ENCODE measurements at regions not wholly inside any gene's neighbourhood (a gene's known extent, or its start where the extent isn't known, plus 50 kb on each side); places are given as distances from the start of the nearest gene placed in this dataset.
A peak's percentile ranks its signal among the peaks of the same experiment; 100 is the strongest.
"Not testable (repeated sequence)": the region's sequence is repeated elsewhere in the genome, so short reads cannot be mapped to it uniquely, and the experiment has no call there.

GRCh38 chr3:75502171-75502570 is 162.0 kb upstream of the FRG2C start:
- not testable (repeated sequence) for H3K23ac ChIP-seq (ENCODE audit: low read depth, low read length, poor library complexity); H3K4me3 ChIP-seq (ENCODE audit: low read length in 2 of 2); H2BK15ac ChIP-seq (ENCODE audit: low read length); H3K27me3 ChIP-seq (ENCODE audit: control insufficient read depth in 3 of 3, insufficient read depth in 3 of 3, low read depth in 1 of 3, low read length in 3 of 3); H2AK5ac ChIP-seq (ENCODE audit: low read depth, low read length); H3K18ac ChIP-seq (ENCODE audit: low read length); H3K14ac ChIP-seq (ENCODE audit: low read length); H3K27ac ChIP-seq (replicated peaks; ENCODE audit: low read length); H2AFZ ChIP-seq (ENCODE audit: low read length); H3K79me1 ChIP-seq (ENCODE audit: low read depth, low read length); H2BK120ac ChIP-seq (ENCODE audit: low read depth, low read length); H3K9ac ChIP-seq (ENCODE audit: low read depth, low read length, poor library complexity); H2BK5ac ChIP-seq (ENCODE audit: low read length); H4K91ac ChIP-seq (ENCODE audit: low read depth, low read length, poor library complexity); DNase-seq (ENCODE audit: low spot score); H3K4me1 ChIP-seq (ENCODE audit: control insufficient read depth in 2 of 2, insufficient read depth in 1 of 2, low read depth in 1 of 2, low read length in 2 of 2); H3K9me3 ChIP-seq (replicated peaks in 1 of 2; ENCODE audit: control insufficient read depth in 2 of 2, insufficient read depth in 1 of 2, low read depth in 1 of 2, low read length in 2 of 2); H3K4me2 ChIP-seq (ENCODE audit: insufficient read depth, low read length, poor library complexity, severe bottlenecking); H4K8ac ChIP-seq (ENCODE audit: low read depth, low read length); H3K4ac ChIP-seq (ENCODE audit: low read length); H2BK12ac ChIP-seq (ENCODE audit: low read length); H3K36me3 ChIP-seq (replicated peaks in 1 of 2; ENCODE audit: control insufficient read depth in 2 of 2, insufficient read depth in 2 of 2, low read length in 2 of 2)
- WGBS, 2 donors (ENCODE audit: extremely low coverage in 2 of 2, insufficient read length in 2 of 2, insufficient replicate concordance in 1 of 2) = no CpG with 5 or more reads among the region's 9 CpGs

GRCh38 chr3:75502769-75503756 is 161.1 kb upstream of the FRG2C start:
- not testable (repeated sequence) for H3K9me3 ChIP-seq (replicated peaks in 1 of 2; ENCODE audit: control insufficient read depth in 2 of 2, insufficient read depth in 1 of 2, low read depth in 1 of 2, low read length in 2 of 2); H3K79me1 ChIP-seq (ENCODE audit: low read depth, low read length); H3K23ac ChIP-seq (ENCODE audit: low read depth, low read length, poor library complexity); H3K4me1 ChIP-seq (ENCODE audit: control insufficient read depth in 2 of 2, insufficient read depth in 1 of 2, low read depth in 1 of 2, low read length in 2 of 2); H4K91ac ChIP-seq (ENCODE audit: low read depth, low read length, poor library complexity); H2BK12ac ChIP-seq (ENCODE audit: low read length); H3K4me3 ChIP-seq (ENCODE audit: low read length in 2 of 2); H3K27ac ChIP-seq (replicated peaks; ENCODE audit: low read length); H2BK5ac ChIP-seq (ENCODE audit: low read length); H3K4ac ChIP-seq (ENCODE audit: low read length); H3K18ac ChIP-seq (ENCODE audit: low read length); H3K4me2 ChIP-seq (ENCODE audit: insufficient read depth, low read length, poor library complexity, severe bottlenecking); H3K27me3 ChIP-seq (ENCODE audit: control insufficient read depth in 3 of 3, insufficient read depth in 3 of 3, low read depth in 1 of 3, low read length in 3 of 3); H2AK5ac ChIP-seq (ENCODE audit: low read depth, low read length); H3K14ac ChIP-seq (ENCODE audit: low read length); H2BK120ac ChIP-seq (ENCODE audit: low read depth, low read length); H2BK15ac ChIP-seq (ENCODE audit: low read length); H3K9ac ChIP-seq (ENCODE audit: low read depth, low read length, poor library complexity); H4K8ac ChIP-seq (ENCODE audit: low read depth, low read length); H3K36me3 ChIP-seq (replicated peaks in 1 of 2; ENCODE audit: control insufficient read depth in 2 of 2, insufficient read depth in 2 of 2, low read length in 2 of 2)
- peak overlapping the region; percentile 63 for H2AFZ ChIP-seq (ENCODE audit: low read length)
- peak; percentile 4 for DNase-seq (ENCODE audit: low spot score)
- no CpG with 5 or more reads among the region's 18 CpGs for WGBS, 2 donors (ENCODE audit: extremely low coverage in 2 of 2, insufficient read length in 2 of 2, insufficient replicate concordance in 1 of 2)

- Histone ChIP-seq H4K91ac (ENCODE audit: low read depth, low read length, poor library complexity) (no peak overlapping the region), H3K23ac (ENCODE audit: low read depth, low read length, poor library complexity) (no peak overlapping the region), H3K4ac (ENCODE audit: low read length) (no peak overlapping the region), H3K27me3 (ENCODE audit: control insufficient read depth in 3 of 3, insufficient read depth in 3 of 3, low read depth in 1 of 3, low read length in 3 of 3) (no peaks in the 10 kb centered on the region), H2BK120ac (ENCODE audit: low read depth, low read length) (no peak overlapping the region), H3K79me1 (ENCODE audit: low read depth, low read length) (no peaks in the 10 kb centered on the region), H2BK5ac (ENCODE audit: low read length) (no peak overlapping the region), H2BK15ac (ENCODE audit: low read length) (no peak overlapping the region), H3K27ac (replicated peaks; ENCODE audit: low read length) (no peak overlapping the region), H3K4me1 (ENCODE audit: control insufficient read depth in 2 of 2, insufficient read depth in 1 of 2, low read depth in 1 of 2, low read length in 2 of 2) (peaks cover 0 to 3% of the 10 kb centered on the region in 2 donors), H3K36me3 (replicated peaks in 1 of 2; ENCODE audit: control insufficient read depth in 2 of 2, insufficient read depth in 2 of 2, low read length in 2 of 2) (no peaks in the 10 kb centered on the region), H2AK5ac (ENCODE audit: low read depth, low read length) (no peak overlapping the region), H3K9ac (ENCODE audit: low read depth, low read length, poor library complexity) (no peak overlapping the region), H3K4me2 (ENCODE audit: insufficient read depth, low read length, poor library complexity, severe bottlenecking) (no peak overlapping the region), H4K8ac (ENCODE audit: low read depth, low read length) (no peak overlapping the region), H3K18ac (ENCODE audit: low read length) (no peak overlapping the region), H3K14ac (ENCODE audit: low read length) (no peak overlapping the region), H2BK12ac (ENCODE audit: low read length) (no peak overlapping the region), H3K4me3 (ENCODE audit: low read length in 2 of 2) (no peak overlapping the region), H2AFZ (ENCODE audit: low read length) (no peak overlapping the region), H3K9me3 (replicated peaks in 1 of 2; ENCODE audit: control insufficient read depth in 2 of 2, insufficient read depth in 1 of 2, low read depth in 1 of 2, low read length in 2 of 2) (no peaks in the 10 kb centered on the region)
- no CpG with 5 or more reads among the region's 21 CpGs for WGBS, 2 donors (ENCODE audit: extremely low coverage in 2 of 2, insufficient read length in 2 of 2, insufficient replicate concordance in 1 of 2)
- no peak for DNase-seq (ENCODE audit: low spot score)
Observed at GRCh38 chr3:75506603-75507002, 157.5 kb upstream of the FRG2C start.

GRCh38 chr3:75507956-75508355 is 156.2 kb upstream of the FRG2C start:
- not testable (repeated sequence) for H2AFZ ChIP-seq (ENCODE audit: low read length); H3K4me1 ChIP-seq (ENCODE audit: control insufficient read depth in 2 of 2, insufficient read depth in 1 of 2, low read depth in 1 of 2, low read length in 2 of 2); DNase-seq (ENCODE audit: low spot score); H3K14ac ChIP-seq (ENCODE audit: low read length); H4K91ac ChIP-seq (ENCODE audit: low read depth, low read length, poor library complexity); H4K8ac ChIP-seq (ENCODE audit: low read depth, low read length); H3K23ac ChIP-seq (ENCODE audit: low read depth, low read length, poor library complexity); H3K27me3 ChIP-seq (ENCODE audit: control insufficient read depth in 3 of 3, insufficient read depth in 3 of 3, low read depth in 1 of 3, low read length in 3 of 3); H2BK120ac ChIP-seq (ENCODE audit: low read depth, low read length); H3K9ac ChIP-seq (ENCODE audit: low read depth, low read length, poor library complexity); H2AK5ac ChIP-seq (ENCODE audit: low read depth, low read length); H3K79me1 ChIP-seq (ENCODE audit: low read depth, low read length); H3K4me2 ChIP-seq (ENCODE audit: insufficient read depth, low read length, poor library complexity, severe bottlenecking); H3K4ac ChIP-seq (ENCODE audit: low read length); H3K4me3 ChIP-seq (ENCODE audit: low read length in 2 of 2); H2BK15ac ChIP-seq (ENCODE audit: low read length); H3K36me3 ChIP-seq (replicated peaks in 1 of 2; ENCODE audit: control insufficient read depth in 2 of 2, insufficient read depth in 2 of 2, low read length in 2 of 2); H3K9me3 ChIP-seq (replicated peaks in 1 of 2; ENCODE audit: control insufficient read depth in 2 of 2, insufficient read depth in 1 of 2, low read depth in 1 of 2, low read length in 2 of 2); H2BK5ac ChIP-seq (ENCODE audit: low read length); H3K18ac ChIP-seq (ENCODE audit: low read length); H2BK12ac ChIP-seq (ENCODE audit: low read length); H3K27ac ChIP-seq (replicated peaks; ENCODE audit: low read length)
- WGBS, 2 donors (ENCODE audit: extremely low coverage in 2 of 2, insufficient read length in 2 of 2, insufficient replicate concordance in 1 of 2) = no CpG with 5 or more reads among the region's 2 CpGs

All from neuronal stem cell (in vitro differentiated cells).